Inflammatory macrophage (primary cell): ENCODE measurements at regions not wholly inside any gene's neighbourhood (a gene's known extent, or its start where the extent isn't known, plus 50 kb on each side); places are given as distances from the start of the nearest gene placed in this dataset.

Experiments
- DNase-seq, 2 donors: peaks; one replicate each; pipeline ENCODE4 v3.0.0-alpha.2; 2020 to 2022

- no peak for DNase-seq
Measured at GRCh38 chr6:81694855-81695254, 57.6 kb downstream of the TENT5A start.

GRCh38 chr6:81694207-81694606, 58.3 kb downstream of the TENT5A start:
- DNase-seq = no peak

GRCh38 chr6:81693266-81693665, 59.2 kb downstream of the TENT5A start:
- no peak for DNase-seq

- no peak for DNase-seq
Measured at GRCh38 chr6:81690073-81690472, 62.4 kb downstream of the TENT5A start.

- DNase-seq = no peak
Measured at GRCh38 chr6:81689580-81689979, 62.9 kb downstream of the TENT5A start.

GRCh38 chr6:81683912-81684311, 68.6 kb downstream of the TENT5A start:
- no peak for DNase-seq

GRCh38 chr6:81682858-81683620, 69.4 kb downstream of the TENT5A start:
- DNase-seq = no peak

GRCh38 chr6:81682235-81682795, 70.2 kb downstream of the TENT5A start:
- no peak for DNase-seq

- DNase-seq = no peak
Measured at GRCh38 chr6:81669445-81669844, 83.0 kb downstream of the TENT5A start.

- no peak for DNase-seq
Measured at GRCh38 chr6:81668615-81669047, 83.8 kb downstream of the TENT5A start.

- DNase-seq = no peak
Measured at GRCh38 chr6:81666481-81666880, 86.0 kb downstream of the TENT5A start.

- DNase-seq = no peak
Measured at GRCh38 chr6:81656231-81656630, 96.2 kb downstream of the TENT5A start.

- no peak for DNase-seq
Measured at GRCh38 chr6:81655696-81656095, 96.8 kb downstream of the TENT5A start.

- no peak for DNase-seq
Measured at GRCh38 chr6:81648502-81648901, 104.0 kb downstream of the TENT5A start.

- no peak for DNase-seq
Measured at GRCh38 chr6:81643156-81643555, 109.3 kb downstream of the TENT5A start.

GRCh38 chr6:81640891-81641290, 111.6 kb downstream of the TENT5A start:
- no peak for DNase-seq

- no peak for DNase-seq
Measured at GRCh38 chr6:81640126-81640525, 112.4 kb downstream of the TENT5A start.

- no peak for DNase-seq
Measured at GRCh38 chr6:81638366-81638765, 114.1 kb downstream of the TENT5A start.

- DNase-seq = no peak
Measured at GRCh38 chr6:81636930-81637568, 115.4 kb downstream of the TENT5A start.

- no peak for DNase-seq
Measured at GRCh38 chr6:81634155-81634880, 118.2 kb downstream of the TENT5A start.

GRCh38 chr6:81633391-81633790, 119.1 kb downstream of the TENT5A start:
- no peak for DNase-seq

GRCh38 chr6:81630719-81631118, 121.8 kb downstream of the TENT5A start:
- DNase-seq = no peak

- no peak for DNase-seq
Measured at GRCh38 chr6:81625216-81625615, 127.3 kb downstream of the TENT5A start.
